ENCODE measurements at regions not wholly inside any gene's neighbourhood (a gene's known extent, or its start where the extent isn't known, plus 50 kb on each side); places are given as distances from the start of the nearest gene placed in this dataset.

DNA sequence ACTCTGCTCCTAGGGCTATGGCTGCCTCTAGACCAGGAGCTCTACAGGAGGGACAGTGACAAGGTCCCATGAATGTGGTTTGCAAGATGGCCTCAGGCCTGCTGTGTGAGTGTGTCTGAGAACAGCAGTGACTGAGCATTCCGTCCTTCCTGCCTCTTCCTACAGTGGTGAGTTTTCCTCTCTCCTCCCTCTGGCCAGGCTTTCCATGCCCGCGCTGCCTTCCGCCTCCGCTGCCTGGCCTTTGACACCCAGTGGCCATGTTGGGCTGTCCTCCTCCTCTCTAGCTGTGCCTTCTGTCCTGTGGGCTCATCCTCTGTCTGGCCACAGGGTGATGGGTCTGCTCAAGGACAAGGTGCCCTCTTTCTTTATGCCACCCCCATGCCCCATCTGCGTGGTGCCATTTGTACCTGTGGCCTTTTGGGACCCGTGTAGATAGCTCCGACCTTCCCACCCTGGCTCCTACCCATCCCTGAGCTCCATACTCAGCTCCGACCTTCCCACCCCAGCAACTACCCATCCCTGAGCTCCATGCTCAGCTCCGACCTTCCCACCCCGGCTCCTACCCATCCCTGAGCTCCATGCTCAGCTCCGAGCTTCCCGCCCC is 970.4 kb downstream of the BRD1 start:
- TF ChIP-seq, protein P1, sequence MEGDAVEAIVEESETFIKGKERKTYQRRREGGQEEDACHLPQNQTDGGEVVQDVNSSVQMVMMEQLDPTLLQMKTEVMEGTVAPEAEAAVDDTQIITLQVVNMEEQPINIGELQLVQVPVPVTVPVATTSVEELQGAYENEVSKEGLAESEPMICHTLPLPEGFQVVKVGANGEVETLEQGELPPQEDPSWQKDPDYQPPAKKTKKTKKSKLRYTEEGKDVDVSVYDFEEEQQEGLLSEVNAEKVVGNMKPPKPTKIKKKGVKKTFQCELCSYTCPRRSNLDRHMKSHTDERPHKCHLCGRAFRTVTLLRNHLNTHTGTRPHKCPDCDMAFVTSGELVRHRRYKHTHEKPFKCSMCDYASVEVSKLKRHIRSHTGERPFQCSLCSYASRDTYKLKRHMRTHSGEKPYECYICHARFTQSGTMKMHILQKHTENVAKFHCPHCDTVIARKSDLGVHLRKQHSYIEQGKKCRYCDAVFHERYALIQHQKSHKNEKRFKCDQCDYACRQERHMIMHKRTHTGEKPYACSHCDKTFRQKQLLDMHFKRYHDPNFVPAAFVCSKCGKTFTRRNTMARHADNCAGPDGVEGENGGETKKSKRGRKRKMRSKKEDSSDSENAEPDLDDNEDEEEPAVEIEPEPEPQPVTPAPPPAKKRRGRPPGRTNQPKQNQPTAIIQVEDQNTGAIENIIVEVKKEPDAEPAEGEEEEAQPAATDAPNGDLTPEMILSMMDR (IDR thresholded peaks at IDR 0.05; ENCODE audit: insufficient read depth, low read length, poor library complexity, severe bottlenecking) = no peak
- no peak for TF ChIP-seq EZH2phosphoT487 (conservative IDR thresholded peaks at IDR 0.05; ENCODE audit: low read length)
